GM10266 (cell line): ENCODE measurements at regions not wholly inside any gene's neighbourhood (a gene's known extent, or its start where the extent isn't known, plus 50 kb on each side); places are given as distances from the start of the nearest gene placed in this dataset.
"Not testable (repeated sequence)": the region's sequence is repeated elsewhere in the genome, so short reads cannot be mapped to it uniquely, and the experiment has no call there.

Experiments
- DNase-seq: peaks from one replicate; pipeline ENCODE4 v3.0.0; 2012; ENCODE audit errors: extremely low spot score
- TF ChIP-seq, protein P1 (sequence below): IDR thresholded peaks from 2 replicates; pipeline ENCODE4 v1.5.1; 2012; ENCODE audit warnings: mild to moderate bottlenecking, low read depth; ENCODE audit not compliant: control insufficient read depth, insufficient read depth; ENCODE audit errors: missing control alignments

DNA sequence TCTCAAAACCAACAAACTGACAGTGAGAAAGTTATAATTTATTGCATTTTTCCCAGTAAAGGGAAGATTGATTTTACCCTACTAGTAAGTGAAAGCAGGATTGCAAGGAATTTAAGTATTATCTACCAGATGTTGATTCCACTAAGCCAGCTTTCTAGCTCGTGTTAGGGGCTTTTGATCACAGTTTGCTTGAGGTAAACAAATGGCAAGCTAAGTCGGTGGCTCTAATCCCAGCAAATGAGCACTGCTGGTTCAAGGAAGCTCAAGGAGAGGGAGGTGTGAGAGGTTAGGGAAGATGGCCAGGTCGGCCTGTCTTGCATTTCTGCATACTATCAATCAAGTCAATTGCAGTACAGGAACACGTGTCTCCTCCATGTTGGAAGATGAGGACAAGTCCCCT, 448.7 kb upstream of the POM121L12 start:
- TF ChIP-seq, protein P1, sequence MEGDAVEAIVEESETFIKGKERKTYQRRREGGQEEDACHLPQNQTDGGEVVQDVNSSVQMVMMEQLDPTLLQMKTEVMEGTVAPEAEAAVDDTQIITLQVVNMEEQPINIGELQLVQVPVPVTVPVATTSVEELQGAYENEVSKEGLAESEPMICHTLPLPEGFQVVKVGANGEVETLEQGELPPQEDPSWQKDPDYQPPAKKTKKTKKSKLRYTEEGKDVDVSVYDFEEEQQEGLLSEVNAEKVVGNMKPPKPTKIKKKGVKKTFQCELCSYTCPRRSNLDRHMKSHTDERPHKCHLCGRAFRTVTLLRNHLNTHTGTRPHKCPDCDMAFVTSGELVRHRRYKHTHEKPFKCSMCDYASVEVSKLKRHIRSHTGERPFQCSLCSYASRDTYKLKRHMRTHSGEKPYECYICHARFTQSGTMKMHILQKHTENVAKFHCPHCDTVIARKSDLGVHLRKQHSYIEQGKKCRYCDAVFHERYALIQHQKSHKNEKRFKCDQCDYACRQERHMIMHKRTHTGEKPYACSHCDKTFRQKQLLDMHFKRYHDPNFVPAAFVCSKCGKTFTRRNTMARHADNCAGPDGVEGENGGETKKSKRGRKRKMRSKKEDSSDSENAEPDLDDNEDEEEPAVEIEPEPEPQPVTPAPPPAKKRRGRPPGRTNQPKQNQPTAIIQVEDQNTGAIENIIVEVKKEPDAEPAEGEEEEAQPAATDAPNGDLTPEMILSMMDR, result no peak
- DNase-seq, result no peak

DNA sequence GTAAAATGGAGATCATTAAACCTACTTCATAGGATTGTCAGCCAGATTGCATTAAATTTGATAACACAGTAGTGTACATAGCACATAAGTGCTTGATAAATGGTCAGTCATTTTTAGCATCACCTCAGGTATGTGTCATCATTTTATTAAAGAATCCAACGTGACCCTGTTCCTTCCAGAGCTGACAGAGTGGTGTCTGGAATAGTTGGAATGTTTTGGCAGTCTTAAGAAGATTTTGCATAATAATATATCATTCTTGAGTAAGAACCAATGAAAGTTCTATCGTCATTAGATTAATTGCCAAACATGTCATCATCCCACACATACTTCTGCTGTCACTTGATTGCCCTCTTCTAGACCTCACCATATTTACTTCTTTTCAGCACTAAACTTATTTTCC, 451.4 kb upstream of the POM121L12 start:
- no peak for DNase-seq
- TF ChIP-seq, protein P1, result no peak

DNA sequence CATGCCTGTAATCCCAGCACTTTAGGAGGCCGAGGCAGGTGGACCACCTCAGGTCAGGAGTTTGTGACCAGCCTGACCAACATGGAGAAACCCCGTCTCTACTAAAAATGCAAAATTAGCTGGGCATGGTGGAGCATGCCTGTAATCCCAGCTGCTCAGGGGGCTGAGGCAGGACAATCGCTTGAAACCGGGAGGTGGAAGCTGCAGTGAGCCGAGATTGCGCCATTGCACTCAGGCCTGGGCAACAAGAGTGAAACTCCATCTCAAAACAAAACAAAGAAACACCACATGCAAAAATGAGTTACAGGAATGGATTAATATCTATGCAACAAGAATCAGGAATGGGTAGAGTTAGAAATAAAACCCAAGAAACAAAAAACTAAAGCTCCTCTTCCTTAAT, 462.3 kb upstream of the POM121L12 start:
- not testable (repeated sequence) for DNase-seq

DNA sequence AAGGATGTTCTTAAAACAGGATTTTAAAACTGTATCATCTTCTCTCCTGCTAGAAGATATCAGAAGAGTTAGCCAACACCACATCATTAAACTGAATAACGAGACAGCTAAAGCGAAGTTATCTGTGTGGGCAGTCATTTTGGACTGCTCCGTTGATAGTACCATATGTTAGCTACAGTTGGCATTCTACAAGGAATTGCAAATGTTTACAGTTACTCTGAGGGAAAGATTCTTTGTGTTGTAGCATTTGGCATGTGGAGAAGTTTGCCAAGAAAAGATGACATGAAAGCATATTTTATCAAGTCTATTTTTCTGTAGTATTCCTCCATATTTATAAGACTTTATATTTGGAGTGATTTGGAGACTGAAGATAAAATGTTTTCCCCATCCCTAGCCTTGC, 464.4 kb upstream of the POM121L12 start:
- TF ChIP-seq, protein P1, result no peak
- no peak for DNase-seq

DNA sequence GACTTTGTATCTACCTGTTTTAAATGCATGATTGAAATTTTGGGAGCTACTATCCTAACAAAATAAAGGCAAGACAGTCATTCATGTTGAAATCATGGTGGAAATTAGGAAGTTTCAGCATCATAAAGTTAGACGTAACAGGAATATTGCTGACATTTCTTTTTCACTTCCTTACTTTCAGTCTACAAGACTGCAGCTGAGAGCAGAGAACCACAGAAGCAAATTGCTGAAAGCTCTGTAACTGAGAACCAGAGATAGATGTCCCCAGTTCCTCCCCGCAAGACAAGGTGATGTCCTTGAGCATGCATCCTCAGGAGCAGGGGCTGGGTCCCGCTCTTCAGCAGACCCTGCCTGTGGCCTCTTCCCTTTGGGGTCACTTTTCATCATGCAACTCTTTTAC, 466.3 kb upstream of the POM121L12 start:
- TF ChIP-seq, protein P1, result no peak
- DNase-seq, result no peak

DNA sequence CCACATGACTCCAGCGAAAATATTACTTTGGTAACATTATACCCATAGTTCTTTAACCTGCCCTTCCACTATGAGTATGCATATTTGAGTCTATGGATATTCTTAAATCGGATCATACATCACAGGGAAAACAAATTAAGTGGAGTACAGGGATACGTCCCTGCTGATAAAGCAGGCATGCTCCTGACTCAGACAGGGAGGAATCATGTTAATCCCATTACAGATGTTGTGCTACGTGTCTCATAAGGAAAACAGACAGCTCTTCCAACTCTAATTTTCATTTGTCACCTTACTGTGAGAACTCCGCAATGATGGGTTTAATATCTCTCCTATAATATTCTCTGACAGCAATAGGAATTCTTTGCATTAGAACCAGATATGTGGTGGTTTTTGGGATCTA, 469.5 kb upstream of the POM121L12 start:
- TF ChIP-seq, protein P1, result no peak
- DNase-seq, result no peak

DNA sequence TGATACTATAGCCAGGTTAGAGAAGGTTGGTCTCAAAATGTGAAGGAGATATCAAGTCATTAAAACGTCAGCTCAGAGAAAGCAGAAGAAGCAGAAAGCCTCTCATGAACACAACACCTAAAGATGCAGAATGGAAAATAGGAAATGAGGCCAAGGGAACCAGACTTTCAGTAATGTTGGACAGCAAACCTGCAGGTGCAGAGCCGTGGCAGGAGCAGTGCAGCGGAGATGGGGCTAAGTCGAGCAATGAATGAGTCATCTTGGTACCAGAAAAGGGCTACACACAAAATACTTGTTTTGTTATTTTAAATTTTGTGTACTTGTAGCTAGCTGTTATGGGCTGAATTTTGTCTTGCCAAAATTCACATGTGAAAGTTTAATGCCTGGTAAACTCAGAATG, 479.6 kb upstream of the POM121L12 start:
- no peak for DNase-seq

More for the DNA sequence above, 479.6 kb upstream of the POM121L12 start:
- TF ChIP-seq, protein P1, result no peak
